T-cell (primary cell): ENCODE measurements at regions not wholly inside any gene's neighbourhood (a gene's known extent, or its start where the extent isn't known, plus 50 kb on each side); places are given as distances from the start of the nearest gene placed in this dataset.

Source experiments
- ATAC-seq, 4 experiments: fragments of 200-7000 bp in 3 of 4; fragments of 150-1000 bp in 1 of 4; cut with Tn5 transposase; replicated peaks in 1 of 4; 1 replicate in 3 of 4; 2 replicates in 1 of 4; pipeline ENCODE4 v1.10.0; 2021; ENCODE audit warnings: moderate library complexity in 3 of 4, mild to moderate bottlenecking in 2 of 4, moderate number of reproducible peaks in 1 of 4
- CTCF ChIA-PET, 2 donors: fragments of 300-600 bp; sonication (Branson Sonifier 250); formaldehyde crosslinking; loops; one replicate each; lab custom pipeline; 2022; ENCODE audit warnings: antibody characterized with exemption in 2 of 2; lab: Charles Lee
- POLR2A ChIA-PET, 2 donors: fragments of 300-600 bp; sonication (Branson Sonifier 250); formaldehyde crosslinking; loops; one replicate each; lab custom pipeline; 2022; ENCODE audit warnings: antibody characterized with exemption in 2 of 2; lab: Charles Lee
- DNase-seq, 35 experiments: peaks; one replicate each; pipeline versions ENCODE4 v3.0.0 to v3.0.0-alpha.2; 2013 to 2023
- H3K27ac ChIP-seq: one replicate; pipeline ENCODE4 v1.5.1; 2013; ENCODE audit warnings: low read length
- H3K27me3 ChIP-seq, 2 experiments: replicated peaks in 1 of 2; 1 replicate in 1 of 2; 2 replicates in 1 of 2; pipeline versions ENCODE4 v1.6.1 to v1.7.0; 2013; ENCODE audit warnings: low read length in 1 of 2, mixed read lengths in 1 of 2; ENCODE audit not compliant: control insufficient read depth in 2 of 2, insufficient read depth in 2 of 2; ENCODE audit errors: extremely low read depth in 1 of 2
- H3K36me3 ChIP-seq, 2 donors: 1 replicate in 1 of 2; 2 replicates in 1 of 2; pipeline versions ENCODE4 v1.6.1 to v1.7.0; 2013; ENCODE audit warnings: low read length in 1 of 2; ENCODE audit not compliant: control insufficient read depth in 2 of 2, insufficient read depth in 1 of 2; ENCODE audit errors: extremely low read depth in 1 of 2
- H3K4me1 ChIP-seq, 2 experiments: 1 replicate in 1 of 2; 2 replicates in 1 of 2; pipeline versions ENCODE4 v1.6.1 to v1.7.0; 2013; ENCODE audit warnings: low read length in 2 of 2, mixed read lengths in 1 of 2; ENCODE audit not compliant: insufficient read depth in 2 of 2, control insufficient read depth in 1 of 2; ENCODE audit errors: extremely low read depth in 1 of 2
- H3K4me3 ChIP-seq, 2 donors: 1 replicate in 1 of 2; 2 replicates in 1 of 2; pipeline versions ENCODE4 v1.5.1 to v1.7.0; 2013; ENCODE audit warnings: mild to moderate bottlenecking in 2 of 2, low read length in 1 of 2, moderate library complexity in 1 of 2; ENCODE audit not compliant: control insufficient read depth in 1 of 2; ENCODE audit errors: extremely low read depth in 1 of 2
- H3K9me3 ChIP-seq: 2 replicates; pipeline ENCODE4 v1.7.0; 2013
- H3K27ac Mint-ChIP-seq, 2 donors: one replicate each; pipeline ENCODE4 v1.8.0; 2020 to 2021; ENCODE audit warnings: mild to moderate bottlenecking in 2 of 2, mixed read lengths in 2 of 2
- H3K27me3 Mint-ChIP-seq, 2 donors: one replicate each; pipeline ENCODE4 v1.8.0; 2021 to 2022; ENCODE audit warnings: mixed read lengths in 2 of 2
- H3K36me3 Mint-ChIP-seq: one replicate; pipeline ENCODE4 v1.8.0; 2021; ENCODE audit warnings: mixed read lengths
- H3K4me1 Mint-ChIP-seq, 3 donors: one replicate each; pipeline ENCODE4 v1.8.0; 2020 to 2022; ENCODE audit warnings: mixed read lengths in 3 of 3, mild to moderate bottlenecking in 1 of 3
- H3K4me3 Mint-ChIP-seq, 3 donors: one replicate each; pipeline ENCODE4 v1.8.0; 2020 to 2022; ENCODE audit warnings: mild to moderate bottlenecking in 3 of 3, mixed read lengths in 3 of 3, moderate library complexity in 3 of 3
- H3K9me3 Mint-ChIP-seq, 3 donors: one replicate each; pipeline ENCODE4 v1.8.0; 2020 to 2022; ENCODE audit warnings: mixed read lengths in 3 of 3
- WGBS: methylation state at CpG from one replicate; pipeline ENCODE4 v1.1.5; 2013; ENCODE audit warnings: missing lambda C conversion rate; ENCODE audit not compliant: insufficient coverage; 5-methylcytosine and 5-hydroxymethylcytosine counted together

DNA sequence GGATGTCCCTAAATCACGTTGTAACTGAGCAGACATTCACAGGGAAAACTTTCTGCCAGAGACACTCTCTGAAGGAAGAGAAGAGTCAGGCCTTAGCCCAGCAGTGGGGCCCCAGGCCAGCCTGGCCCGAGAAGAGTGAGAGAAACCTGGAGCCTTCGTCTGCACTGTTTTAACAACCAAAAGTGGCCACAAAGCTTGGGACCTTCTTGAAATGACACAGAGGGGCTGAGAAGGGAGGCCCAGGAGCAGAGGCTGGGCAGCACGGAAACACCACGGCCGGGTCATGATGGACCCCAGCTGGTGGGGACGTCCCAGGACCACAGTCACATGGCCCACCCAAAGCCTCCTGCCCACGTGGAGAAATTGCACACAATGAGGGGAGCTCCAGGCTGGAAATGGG, 126.8 kb upstream of the THBS2 start:
- ATAC-seq (no peak), DNase-seq (no peak)
- CTCF ChIA-PET: no interaction called here
- H3K4me3 ChIP-seq: no peak overlapping the region
- peaks cover 0 to 19% of the 10 kb centered on the region in 2 experiments for H3K27me3 ChIP-seq
- Mint-ChIP-seq H3K27me3 (peaks cover 18 to 28% of the 10 kb centered on the region in 2 donors), H3K9me3 (peaks cover 8 to 16% (median 13%) of the 10 kb centered on the region in 3 donors), H3K4me1 (no peaks in the 10 kb centered on the region), H3K27ac (no peak overlapping the region), H3K4me3 (no peak overlapping the region), H3K36me3 (no peaks in the 10 kb centered on the region)
- H3K4me1 ChIP-seq: no peaks in the 10 kb centered on the region
- H3K27ac ChIP-seq: no peak overlapping the region
- no peaks in the 10 kb centered on the region for H3K36me3 ChIP-seq
- 60% methylated on average over 8 of the region's 8 CpGs for WGBS
- no peaks in the 10 kb centered on the region for H3K9me3 ChIP-seq
- POLR2A ChIA-PET: no interaction called here

GRCh38 chr6:169379495-169380070, 125.9 kb upstream of the THBS2 start:
- Histone ChIP-seq H3K27me3 (peaks cover 0 to 19% of the 10 kb centered on the region in 2 experiments), H3K36me3 (no peaks in the 10 kb centered on the region), H3K27ac (no peak overlapping the region), H3K4me3 (no peak overlapping the region), H3K4me1 (no peaks in the 10 kb centered on the region), H3K9me3 (no peaks in the 10 kb centered on the region)
- ChIA-PET CTCF (no interaction called here), POLR2A (no interaction called here)
- no peak for DNase-seq
- Mint-ChIP-seq H3K36me3 (no peaks in the 10 kb centered on the region), H3K27me3 (peaks cover 18 to 28% of the 10 kb centered on the region in 2 donors), H3K27ac (no peak overlapping the region), H3K4me3 (no peak overlapping the region), H3K9me3 (peaks cover 8 to 23% (median 13%) of the 10 kb centered on the region in 3 donors), H3K4me1 (no peaks in the 10 kb centered on the region)
- WGBS: 86% methylated on average over 18 of the region's 18 CpGs
- ATAC-seq: no peak

DNA sequence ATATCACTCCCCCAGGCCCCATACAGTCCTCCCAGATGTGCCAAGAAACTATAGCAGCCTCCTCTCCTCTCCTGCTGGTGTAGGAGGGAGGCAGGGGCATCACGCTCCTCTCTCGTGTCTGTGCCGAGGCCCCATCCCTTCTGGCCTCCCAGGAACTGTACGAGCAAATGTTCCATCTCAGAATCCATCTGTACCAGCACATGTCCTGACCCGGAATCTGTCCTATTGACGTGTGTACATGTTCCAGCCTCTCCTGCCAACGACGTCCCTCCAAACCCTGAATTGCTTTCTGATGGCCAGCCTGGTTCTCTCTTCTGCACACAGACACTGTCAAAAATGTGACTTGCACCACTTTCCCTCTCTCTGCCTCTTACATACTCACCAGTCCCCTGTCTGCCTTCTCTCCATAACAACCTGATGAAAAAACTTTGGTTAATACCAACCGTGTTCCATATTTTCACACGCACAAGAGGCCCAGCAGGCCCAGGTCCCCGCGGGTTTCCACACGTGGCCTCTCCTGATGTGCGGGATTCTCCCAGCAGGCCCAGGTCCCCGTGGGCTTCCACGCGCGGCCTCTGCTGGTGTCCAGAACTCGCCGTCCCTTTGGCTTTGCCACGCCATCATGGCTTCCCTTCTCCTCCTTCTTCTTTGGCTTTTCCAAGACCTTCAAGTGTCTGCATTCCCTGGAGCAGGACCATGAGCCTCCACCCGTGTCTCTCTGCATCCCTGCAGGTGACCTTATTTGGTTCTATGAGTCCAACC, 125.2 kb upstream of the THBS2 start:
- peaks cover 8 to 20% (median 8%) of the 10 kb centered on the region in 3 donors for H3K9me3 Mint-ChIP-seq
- no peak overlapping the region for H3K27ac ChIP-seq
- ATAC-seq (no peak), DNase-seq (no peak)
- no peaks in the 10 kb centered on the region for H3K9me3 ChIP-seq
- no peaks in the 10 kb centered on the region for H3K36me3 ChIP-seq
- no peaks in the 10 kb centered on the region for H3K4me1 ChIP-seq
- H3K27me3 ChIP-seq: peaks cover 0 to 15% of the 10 kb centered on the region in 2 experiments
- H3K4me3 ChIP-seq: no peak overlapping the region
- ChIA-PET POLR2A (no interaction called here), CTCF (interaction anchor here in 1 of 2 donors (0.5 kb wide), 1 partner anchor 29 kb away, joined by 3 read pairs; no protein-coding TSS in a partner anchor)
- WGBS: 94% methylated on average over 20 of the region's 22 CpGs
- H3K4me1 Mint-ChIP-seq: no peaks in the 10 kb centered on the region
- no peaks in the 10 kb centered on the region for H3K36me3 Mint-ChIP-seq
- no peak overlapping the region for H3K27ac Mint-ChIP-seq
- no peak overlapping the region for H3K4me3 Mint-ChIP-seq
- H3K27me3 Mint-ChIP-seq: peaks cover 18 to 28% of the 10 kb centered on the region in 2 donors

GRCh38 chr6:169376458-169376857, 122.8 kb upstream of the THBS2 start:
- Mint-ChIP-seq H3K4me3 (no peak overlapping the region), H3K4me1 (no peaks in the 10 kb centered on the region), H3K36me3 (no peaks in the 10 kb centered on the region), H3K27ac (no peak overlapping the region), H3K27me3 (peaks cover 18 to 19% of the 10 kb centered on the region in 2 donors), H3K9me3 (peaks cover 5 to 20% (median 8%) of the 10 kb centered on the region in 3 donors)
- DNase-seq: no peak
- Histone ChIP-seq H3K4me3 (no peak overlapping the region), H3K9me3 (no peaks in the 10 kb centered on the region), H3K36me3 (no peaks in the 10 kb centered on the region), H3K27ac (no peak overlapping the region), H3K27me3 (peaks cover 0 to 12% of the 10 kb centered on the region in 2 experiments), H3K4me1 (no peaks in the 10 kb centered on the region)
- no peak for ATAC-seq
- ChIA-PET CTCF (no interaction called here), POLR2A (no interaction called here)
- 96% methylated on average over 6 of the region's 10 CpGs for WGBS

GRCh38 chr6:169372589-169372988, 118.9 kb upstream of the THBS2 start:
- H3K4me1 Mint-ChIP-seq: no peaks in the 10 kb centered on the region
- H3K27ac Mint-ChIP-seq: no peak overlapping the region
- Histone ChIP-seq H3K4me3 (no peak overlapping the region), H3K9me3 (no peaks in the 10 kb centered on the region), H3K36me3 (no peaks in the 10 kb centered on the region), H3K27me3 (peaks cover 0 to 6% of the 10 kb centered on the region in 2 experiments), H3K27ac (no peak overlapping the region), H3K4me1 (no peaks in the 10 kb centered on the region)
- DNase-seq (no peak), ATAC-seq (no peak)
- ChIA-PET CTCF (no interaction called here), POLR2A (no interaction called here)
- 80% methylated on average over 4 of the region's 5 CpGs for WGBS
- H3K36me3 Mint-ChIP-seq: no peaks in the 10 kb centered on the region
- peaks cover 5% of the 10 kb centered on the region in 2 donors for H3K27me3 Mint-ChIP-seq
- H3K9me3 Mint-ChIP-seq: peaks cover 0 to 15% (median 5%) of the 10 kb centered on the region in 3 donors
- no peak overlapping the region for H3K4me3 Mint-ChIP-seq

DNA sequence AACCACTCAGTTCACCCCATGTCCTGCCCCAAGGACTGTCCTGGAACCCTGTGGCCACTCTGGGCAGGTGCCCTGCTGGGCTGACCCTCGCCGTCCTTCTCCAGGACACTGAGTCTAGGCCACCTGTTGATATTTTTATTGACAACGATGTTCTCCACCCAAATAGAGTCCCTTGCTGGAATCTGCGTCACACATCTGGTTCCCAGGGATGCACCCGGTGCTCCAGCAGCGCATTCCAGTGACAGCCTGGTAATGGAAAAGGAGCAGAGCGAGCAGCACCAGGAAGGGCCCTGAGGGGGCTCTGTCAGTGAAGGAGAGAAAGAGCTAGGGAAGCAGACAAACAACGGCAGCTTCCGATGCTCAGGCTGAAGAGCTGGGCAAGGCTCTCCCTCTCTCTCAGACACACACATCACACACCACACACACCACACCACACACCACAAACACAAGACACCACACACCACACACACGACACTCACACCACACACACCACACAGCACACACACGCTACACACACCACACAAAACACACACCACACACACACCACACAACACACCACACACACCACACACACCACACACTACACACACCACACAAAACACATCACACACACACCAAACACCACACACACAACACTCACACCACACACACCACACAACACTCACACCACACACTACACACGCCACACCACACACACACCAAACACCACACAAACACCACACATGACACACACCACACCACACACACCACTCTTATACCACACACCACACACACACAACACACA, 117.9 kb upstream of the THBS2 start:
- no peak overlapping the region for H3K4me3 Mint-ChIP-seq
- H3K36me3 Mint-ChIP-seq: no peaks in the 10 kb centered on the region

More for the DNA sequence above, 117.9 kb upstream of the THBS2 start:
- Mint-ChIP-seq H3K27ac (no peak overlapping the region), H3K27me3 (peaks cover 2 to 4% of the 10 kb centered on the region in 2 donors), H3K4me1 (no peaks in the 10 kb centered on the region), H3K9me3 (peaks cover 4 to 17% (median 4%) of the 10 kb centered on the region in 3 donors)
- CTCF ChIA-PET: no interaction called here
- Histone ChIP-seq H3K4me3 (no peak overlapping the region), H3K27ac (no peak overlapping the region), H3K36me3 (no peaks in the 10 kb centered on the region), H3K27me3 (peaks cover 0 to 3% of the 10 kb centered on the region in 2 experiments), H3K9me3 (no peaks in the 10 kb centered on the region), H3K4me1 (no peaks in the 10 kb centered on the region)
- 91% methylated on average over 9 of the region's 12 CpGs for WGBS
- POLR2A ChIA-PET: no interaction called here
- ATAC-seq: no peak
- no peak for DNase-seq
